NCI-H460 (cell line): ENCODE measurements at regions not wholly inside any gene's neighbourhood (a gene's known extent, or its start where the extent isn't known, plus 50 kb on each side); places are given as distances from the start of the nearest gene placed in this dataset.
"Not testable (repeated sequence)": the region's sequence is repeated elsewhere in the genome, so short reads cannot be mapped to it uniquely, and the experiment has no call there.

Experiments used
- DNase-seq: peaks from one replicate; pipeline ENCODE4 v3.0.0-alpha.2; 2016; ENCODE audit warnings: low read depth; ENCODE audit errors: extremely low read depth

- not testable (repeated sequence) for DNase-seq
These were observed 381.8 kb upstream of the MIS18BP1 start for GRCh38 chr14:45634651-45635441.

- no peak for DNase-seq
These were observed 380.4 kb upstream of the MIS18BP1 start for GRCh38 chr14:45633220-45633984.

GRCh38 chr14:45621731-45622130 is 368.7 kb upstream of the MIS18BP1 start:
- no peak for DNase-seq

GRCh38 chr14:45619831-45620230 is 366.8 kb upstream of the MIS18BP1 start:
- DNase-seq, result no peak

DNA sequence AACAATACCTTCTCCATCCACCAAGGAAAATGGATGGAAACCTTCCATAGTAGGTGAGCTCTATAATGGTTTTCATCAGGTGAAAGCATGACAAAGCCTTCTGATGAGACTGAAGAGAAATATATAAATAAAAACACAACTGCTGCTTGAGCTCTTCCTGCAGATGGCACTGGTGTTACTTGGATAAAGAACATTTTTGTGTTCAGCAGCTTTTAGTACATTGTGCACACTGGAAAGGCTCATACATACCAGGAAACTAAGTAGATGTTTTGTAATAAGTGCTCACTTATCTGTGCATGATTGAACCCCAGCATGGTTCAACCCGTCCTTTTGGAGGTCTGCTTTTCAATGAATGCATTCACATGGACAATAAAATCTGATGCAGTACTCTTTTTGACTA is 357.3 kb upstream of the MIS18BP1 start:
- DNase-seq, result peak; percentile 1

DNA sequence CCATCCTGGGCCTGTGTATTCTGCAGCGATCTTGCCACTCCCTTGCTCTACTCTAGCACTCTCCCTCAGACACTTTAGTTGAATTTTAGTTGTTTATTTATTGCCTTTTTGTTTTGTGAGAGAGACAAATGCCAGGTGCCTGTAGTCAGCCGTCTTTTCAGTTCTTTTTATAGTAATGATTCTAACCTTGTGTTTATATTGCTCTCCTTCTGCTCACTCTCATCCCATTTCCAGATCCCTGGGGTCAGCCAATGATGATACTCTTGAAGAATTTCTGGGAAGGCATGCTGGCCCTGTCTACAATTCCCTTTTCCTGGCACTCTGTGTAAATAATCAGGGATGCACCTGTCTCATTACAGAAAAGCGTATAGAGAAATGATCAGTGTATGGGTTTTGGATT is 334.1 kb upstream of the MIS18BP1 start:
- no peak for DNase-seq

DNA sequence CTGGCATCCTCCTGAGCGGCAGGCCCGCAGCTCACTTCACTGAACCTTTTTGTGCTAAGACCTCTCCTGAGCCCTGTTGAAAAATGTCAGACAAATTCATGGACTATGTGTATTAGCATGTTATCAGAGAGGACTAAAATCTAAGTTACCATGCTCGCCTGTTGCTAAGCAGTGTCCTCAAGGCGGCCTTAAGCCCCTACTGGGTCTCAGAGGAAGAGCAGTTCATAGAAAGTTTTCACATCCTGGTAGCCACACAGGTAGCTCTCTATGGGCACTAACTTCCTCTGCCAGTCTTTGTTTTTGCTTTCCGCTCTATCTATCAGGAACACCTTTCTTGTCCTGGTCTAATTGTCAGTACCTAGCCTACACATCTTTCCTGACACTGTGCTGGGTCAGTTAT is 306.6 kb upstream of the MIS18BP1 start:
- DNase-seq, result no peak

- DNase-seq, result no peak
These were observed 305.2 kb upstream of the MIS18BP1 start for GRCh38 chr14:45558183-45558582.

GRCh38 chr14:45553981-45554380 is 301.0 kb upstream of the MIS18BP1 start:
- no peak for DNase-seq

- DNase-seq, result not testable (repeated sequence)
These were observed 298.3 kb upstream of the MIS18BP1 start for GRCh38 chr14:45551240-45551820.

- no peak for DNase-seq
These were observed 278.0 kb upstream of the MIS18BP1 start for GRCh38 chr14:45531022-45531421.

- peak; percentile 48 for DNase-seq
These were observed 273.9 kb upstream of the MIS18BP1 start for GRCh38 chr14:45526715-45527549.

DNA sequence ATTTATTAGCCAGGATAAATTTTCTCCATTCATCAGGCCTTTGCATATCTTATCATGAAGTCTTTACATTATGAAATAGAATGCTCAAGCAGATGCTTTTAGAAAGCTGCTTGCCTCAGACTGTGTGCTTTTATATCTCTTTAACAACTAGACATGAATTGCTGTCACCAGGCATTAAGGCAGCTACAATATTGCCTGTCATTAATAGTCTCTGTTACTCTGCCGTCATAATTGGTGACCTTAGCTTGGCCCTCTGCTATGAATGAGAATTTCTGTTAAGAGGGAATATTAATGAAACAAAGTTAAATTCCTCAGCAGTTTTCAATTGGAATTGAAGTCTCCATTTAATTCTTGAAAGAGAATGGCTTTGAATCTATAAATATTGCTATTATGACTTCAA is 266.8 kb upstream of the MIS18BP1 start:
- no peak for DNase-seq

- DNase-seq, result no peak
These were observed 239.9 kb upstream of the MIS18BP1 start for GRCh38 chr14:45492876-45493275.

DNA sequence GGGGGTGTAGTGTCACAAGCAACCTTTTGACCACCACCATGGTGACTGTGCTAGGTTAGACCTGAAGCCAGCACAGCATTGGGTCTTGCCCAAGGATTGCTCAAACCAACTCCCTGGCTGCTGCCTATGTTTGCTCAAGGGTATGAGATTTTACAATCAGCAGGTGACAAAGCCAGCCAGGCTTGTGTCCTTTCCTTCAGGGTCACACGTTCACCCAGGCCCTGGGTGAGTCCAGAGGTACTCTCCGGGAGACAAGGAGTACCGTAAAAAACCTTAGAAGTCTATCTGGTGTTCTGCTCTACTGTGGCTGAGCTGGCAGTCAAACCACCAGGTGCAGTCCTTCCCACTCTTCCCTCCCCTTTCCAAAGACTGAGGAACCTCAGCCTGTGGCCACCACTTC is 238.9 kb upstream of the MIS18BP1 start:
- no peak for DNase-seq

- no peak for DNase-seq
These were observed 233.6 kb upstream of the MIS18BP1 start for GRCh38 chr14:45486599-45486998.

GRCh38 chr14:45467023-45467422 is 214.0 kb upstream of the MIS18BP1 start:
- DNase-seq, result no peak

DNA sequence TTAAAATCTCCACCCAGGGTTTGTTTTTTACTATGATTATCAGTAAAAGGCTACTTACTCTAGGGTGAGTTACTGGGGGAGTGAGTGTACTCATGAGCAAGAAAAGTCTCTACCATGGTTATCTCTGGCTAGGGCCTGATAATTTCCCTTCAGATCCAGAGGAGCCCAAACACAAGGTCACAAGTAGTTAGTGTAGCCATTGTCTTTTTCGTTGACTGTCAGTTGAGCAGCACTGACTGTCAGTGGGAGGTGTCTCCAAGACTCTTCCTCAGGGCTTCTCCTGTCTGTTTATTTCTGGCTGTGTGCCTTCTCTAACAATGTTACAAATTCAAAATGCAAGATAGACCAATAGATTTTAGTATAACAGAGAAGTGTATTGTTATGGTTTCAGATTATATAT is 181.2 kb upstream of the MIS18BP1 start:
- no peak for DNase-seq

GRCh38 chr14:45426685-45427282 is 173.8 kb upstream of the MIS18BP1 start:
- peak; percentile 36 for DNase-seq

DNA sequence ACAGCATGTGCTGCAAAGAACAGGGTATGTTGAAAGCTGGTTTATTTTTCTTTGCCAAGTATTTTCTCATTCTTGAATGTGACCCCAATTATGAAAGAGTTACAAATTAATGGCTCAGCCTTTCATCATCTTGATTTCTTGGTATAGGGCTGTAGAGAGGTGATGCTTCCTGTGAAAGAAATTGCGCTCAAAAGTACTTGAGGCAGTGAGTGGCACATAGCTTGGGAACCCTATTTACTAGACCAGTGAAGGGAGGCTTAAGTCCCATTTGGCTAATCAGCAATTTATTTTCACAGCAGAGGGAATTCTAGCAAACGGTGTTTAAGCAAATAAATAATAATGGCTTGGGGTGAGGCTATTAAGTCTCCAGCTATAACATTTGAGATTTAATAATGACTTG is 153.9 kb upstream of the MIS18BP1 start:
- no peak for DNase-seq
